Esophagus muscularis mucosa (tissue), 4 donors: ENCODE measurements at regions not wholly inside any gene's neighbourhood (a gene's known extent, or its start where the extent isn't known, plus 50 kb on each side); places are given as distances from the start of the nearest gene placed in this dataset.
"Not testable (repeated sequence)": the region's sequence is repeated elsewhere in the genome, so short reads cannot be mapped to it uniquely, and the experiment has no call there.

Experiments
- DNase-seq: peaks from one replicate; pipeline ENCODE4 v3.0.0-alpha.2; 2017; ENCODE audit errors: extremely low spot score
- H3K27ac ChIP-seq, 4 donors: fragments of 200-600 bp; sonication (generic); replicated peaks in 1 of 4; 1 replicate in 3 of 4; 2 replicates in 1 of 4; pipeline ENCODE4 v1.5.1; 2016 to 2019; ENCODE audit warnings: mild to moderate bottlenecking in 1 of 4
- H3K27me3 ChIP-seq, 4 donors: fragments of 200-600 bp; sonication (generic); one replicate each; pipeline versions ENCODE4 v1.5.1 to v1.6.0; 2016 to 2019
- H3K36me3 ChIP-seq, 4 donors: fragments of 200-600 bp; sonication (generic); one replicate each; pipeline ENCODE4 v1.5.1; 2016 to 2019
- H3K4me1 ChIP-seq, 4 donors: fragments of 200-600 bp; sonication (generic); one replicate each; pipeline ENCODE4 v1.5.1; 2016 to 2019
- H3K4me3 ChIP-seq, 4 donors: fragments of 200-600 bp; sonication (generic); 1 replicate in 2 of 4; 2 replicates in 2 of 4; pipeline ENCODE4 v1.5.1; 2016 to 2019; ENCODE audit warnings: mild to moderate bottlenecking in 4 of 4, moderate library complexity in 1 of 4
- H3K9me3 ChIP-seq, 4 donors: fragments of 200-600 bp; sonication (generic); 1 replicate in 3 of 4; 2 replicates in 1 of 4; pipeline ENCODE4 v1.5.1; 2016 to 2019
- CTCF ChIP-seq, 3 experiments: fragments of 200-600 bp in 2 of 3; fragments of 450-650 bp in 1 of 3; sonication (generic) in 2 of 3; IDR thresholded peaks; one replicate each; pipeline ENCODE4 v1.5.1; 2017 to 2019; ENCODE audit warnings: antibody characterized with exemption in 3 of 3, mild to moderate bottlenecking in 2 of 3, moderate library complexity in 1 of 3
- EP300 ChIP-seq: sonication (generic); formaldehyde crosslinking; IDR thresholded peaks from one replicate; pipeline ENCODE4 v1.6.1; 2017; ENCODE audit warnings: antibody characterized with exemption
- POLR2A ChIP-seq: fragments of 450-650 bp; IDR thresholded peaks from one replicate; pipeline ENCODE4 v1.6.1; 2017; ENCODE audit warnings: antibody characterized with exemption, moderate library complexity, mild to moderate bottlenecking, low read depth
- POLR2AphosphoS5 ChIP-seq, 2 donors: sonication (generic); formaldehyde crosslinking; IDR thresholded peaks; one replicate each; pipeline ENCODE4 v1.6.1; 2017; ENCODE audit warnings: antibody characterized with exemption in 2 of 2
- WGBS: methylation state at CpG from one replicate; pipeline ENCODE4 v1.1.5; 2018; 5-methylcytosine and 5-hydroxymethylcytosine counted together
- intact Hi-C: fragments of 100-400 bp; cut with DNase I; formaldehyde crosslinking; loops from one replicate; pipeline ENCODE4 v1.15.1; 2023

GRCh38 chr12:76666290-76666835 lies 97.6 kb upstream of the ZDHHC17 start:
- Histone ChIP-seq H3K4me1 (peaks cover 0 to 3% (median 0%) of the 10 kb centered on the region in 4 donors), H3K9me3 (no peaks in the 10 kb centered on the region), H3K36me3 (no peaks in the 10 kb centered on the region), H3K4me3 (no peak overlapping the region), H3K27ac (no peak overlapping the region), H3K27me3 (no peaks in the 10 kb centered on the region)
- TF ChIP-seq CTCF (IDR thresholded peaks at IDR 0.05) (no peak), POLR2A (no peak), EP300 (no peak), POLR2AphosphoS5 (IDR thresholded peaks at IDR 0.05) (no peak)
- DNase-seq, result no peak
- intact Hi-C loops, result no loop called here
- WGBS, result 63% methylated on average over 6 of the region's 6 CpGs

- DNase-seq, result no peak
- no peak for TF ChIP-seq POLR2AphosphoS5 (IDR thresholded peaks at IDR 0.05)
- no peak for TF ChIP-seq CTCF (IDR thresholded peaks at IDR 0.05)
- TF ChIP-seq EP300, result no peak
- no peak for TF ChIP-seq POLR2A
- no peak overlapping the region for H3K27ac ChIP-seq
- WGBS, result 60% methylated on average over 2 of the region's 2 CpGs
- H3K27me3 ChIP-seq, result no peaks in the 10 kb centered on the region
- H3K4me3 ChIP-seq, result no peak overlapping the region
- no peaks in the 10 kb centered on the region for H3K9me3 ChIP-seq
- H3K36me3 ChIP-seq, result no peaks in the 10 kb centered on the region
- intact Hi-C loops, result no loop called here
- H3K4me1 ChIP-seq, result peaks cover 0 to 3% (median 0%) of the 10 kb centered on the region in 4 donors
Observed at GRCh38 chr12:76669981-76670380, 93.9 kb upstream of the ZDHHC17 start.

GRCh38 chr12:76670776-76671175 lies 93.1 kb upstream of the ZDHHC17 start:
- 31% methylated on average over 1 of the region's 1 CpG for WGBS
- DNase-seq, result no peak
- no peaks in the 10 kb centered on the region for H3K9me3 ChIP-seq
- no peak for TF ChIP-seq POLR2A
- no peak for TF ChIP-seq CTCF (IDR thresholded peaks at IDR 0.05)
- no peak for TF ChIP-seq POLR2AphosphoS5 (IDR thresholded peaks at IDR 0.05)
- TF ChIP-seq EP300, result no peak
- H3K36me3 ChIP-seq, result no peaks in the 10 kb centered on the region
- no peaks in the 10 kb centered on the region for H3K27me3 ChIP-seq
- intact Hi-C loops, result no loop called here
- no peak overlapping the region for H3K27ac ChIP-seq
- no peak overlapping the region for H3K4me3 ChIP-seq
- H3K4me1 ChIP-seq, result no peaks in the 10 kb centered on the region

- no peaks in the 10 kb centered on the region for H3K27me3 ChIP-seq
- H3K4me1 ChIP-seq, result no peaks in the 10 kb centered on the region
- TF ChIP-seq EP300 (no peak), CTCF (IDR thresholded peaks at IDR 0.05) (no peak), POLR2A (no peak), POLR2AphosphoS5 (IDR thresholded peaks at IDR 0.05) (no peak)
- intact Hi-C loops, result no loop called here
- no peak for DNase-seq
- H3K27ac ChIP-seq, result no peak overlapping the region
- H3K4me3 ChIP-seq, result no peak overlapping the region
- WGBS, result 96% methylated on average over 3 of the region's 3 CpGs
- no peaks in the 10 kb centered on the region for H3K9me3 ChIP-seq
- H3K36me3 ChIP-seq, result no peaks in the 10 kb centered on the region
Observed at GRCh38 chr12:76674669-76675315, 89.1 kb upstream of the ZDHHC17 start.

GRCh38 chr12:76676261-76676660 lies 87.7 kb upstream of the ZDHHC17 start:
- H3K27me3 ChIP-seq, DNase-seq, H3K9me3 ChIP-seq, H3K36me3 ChIP-seq, H3K27ac ChIP-seq, intact Hi-C loops, H3K4me1 ChIP-seq, H3K4me3 ChIP-seq: not testable (repeated sequence)
- WGBS, result 98% methylated on average over 4 of the region's 4 CpGs
